ENCODE measurements at regions not wholly inside any gene's neighbourhood (a gene's known extent, or its start where the extent isn't known, plus 50 kb on each side); places are given as distances from the start of the nearest gene placed in this dataset.

- TF ChIP-seq EZH2 (IDR thresholded peaks at IDR 0.05; ENCODE audit: low read depth) = no peak
- TF ChIP-seq CTCF (conservative IDR thresholded peaks at IDR 0.05) = no peak
Observed at GRCh38 chr10:108877095-108877561, 1046.2 kb downstream of the XPNPEP1 start.

Measured in PC-9 (cell line).